Heart left ventricle (tissue), 16 donors: ENCODE measurements at regions not wholly inside any gene's neighbourhood (a gene's known extent, or its start where the extent isn't known, plus 50 kb on each side); places are given as distances from the start of the nearest gene placed in this dataset.

ENCODE experiments used
- ATAC-seq, 4 donors: fragments of 200-7000 bp; cut with Tn5 transposase; one replicate each; pipeline ENCODE4 v1.9.1; 2020 to 2022; ENCODE audit warnings: moderate library complexity in 4 of 4, mild to moderate bottlenecking in 3 of 4, moderate number of reproducible peaks in 1 of 4
- DNase-seq, 5 donors: peaks; one replicate each; pipeline ENCODE4 v3.0.0-alpha.2; 2020
- H3K27ac ChIP-seq, 12 donors: fragments of 200-600 bp; sonication (generic) in 4 of 12; one replicate each; pipeline versions ENCODE4 v1.5.0 to v1.8.0; 2016 to 2022; ENCODE audit warnings: mild to moderate bottlenecking in 2 of 12
- H3K27me3 ChIP-seq, 9 donors: fragments of 200-600 bp; sonication (generic) in 2 of 9; one replicate each; pipeline versions ENCODE4 v1.5.1 to v1.8.0; 2016 to 2022; ENCODE audit warnings: mild to moderate bottlenecking in 3 of 9
- H3K36me3 ChIP-seq, 9 donors: fragments of 200-600 bp; sonication (generic) in 2 of 9; one replicate each; pipeline versions ENCODE4 v1.5.0 to v1.8.0; 2018 to 2022; ENCODE audit warnings: mild to moderate bottlenecking in 2 of 9
- H3K4me1 ChIP-seq, 12 donors: fragments of 200-600 bp; sonication (generic) in 4 of 12; one replicate each; pipeline versions ENCODE4 v1.5.0 to v1.8.0; 2016 to 2022; ENCODE audit warnings: mild to moderate bottlenecking in 3 of 12
- H3K4me3 ChIP-seq, 12 donors: fragments of 200-600 bp; sonication (generic) in 4 of 12; one replicate each; pipeline versions ENCODE4 v1.5.0 to v1.8.0; 2017 to 2022; ENCODE audit warnings: mild to moderate bottlenecking in 9 of 12, moderate library complexity in 4 of 12
- H3K9me3 ChIP-seq, 12 donors: fragments of 200-600 bp; sonication (generic) in 4 of 12; one replicate each; pipeline versions ENCODE4 v1.5.0 to v1.8.0; 2016 to 2022; ENCODE audit warnings: mild to moderate bottlenecking in 1 of 12
- CTCF ChIP-seq, 12 donors: fragments of 200-600 bp; sonication (generic) in 4 of 12; IDR thresholded peaks; one replicate each; pipeline versions ENCODE4 v1.5.0 to v1.8.0; 2018 to 2022; ENCODE audit warnings: antibody characterized with exemption in 12 of 12, mild to moderate bottlenecking in 5 of 12
- POLR2A ChIP-seq, 2 donors: fragments of 450-650 bp; IDR thresholded peaks; one replicate each; pipeline ENCODE4 v1.6.1; 2017; ENCODE audit warnings: antibody characterized with exemption in 2 of 2, mild to moderate bottlenecking in 2 of 2, moderate library complexity in 2 of 2
- WGBS, 4 donors: extraction: QIAGEN DNeasy Blood & Tissue Kit in 2 of 4; methylation state at CpG; one replicate each; pipeline versions ENCODE4 v1.1.5 to v1.1.7; 2013 to 2018; 5-methylcytosine and 5-hydroxymethylcytosine counted together
- intact Hi-C, 10 donors: fragments of 100-400 bp; cut with DNase I; formaldehyde crosslinking; loops; one replicate each; pipeline versions ENCODE4 v1.11.1 to v1.14.2; 2022
- donor health status: ischemic (EF 13 %, LVEDD 7.1; RV severe dilation, severe dysfunction).
- donor health status: healthy with polysubstance abuse.
- donor health status: DM: no; HTN: yes; CAD: no.
- donor health status: DM: no; HTN: no; CAD: no.
- donor health status: ischemic (EF 25% LVEDD 6.9; RV normal size, moderate dysfunction).
- donor health status: ischemic (EF 25% LVEDD 5.7; RV mildly dilated, moderate dysfunction).
- donor health status: healthy.
- donor health status: DM: yes; HTN: yes; CAD: no.
- donor health status: ischemic (EF 35%, LVEDD 5.7; RV mildly dilated, moderate dysfunction).
- donor health status: nonischemic (EF 11% LVEDD 7.7; RV severe dilation, severe dysfunction).
- donor health status: DM: yes; HTN: yes; CAD: no.
- donor health status: PGD.
- donor health status: ischemic (EF 29% LVEDD 5.4; RV normal size, mild dysfunction).
- donor health status: nonischemic (EF 23%, LVEDD 6.1; RV moderate dilation, normal function).

GRCh38 chr3:144272680-144273079, 301.1 kb downstream of the DIPK2A start:
- Histone ChIP-seq H3K9me3 (no peaks in the 10 kb centered on the region), H3K4me1 (peaks cover 0 to 6% (median 0%) of the 10 kb centered on the region in 12 donors), H3K4me3 (no peak overlapping the region), H3K36me3 (no peaks in the 10 kb centered on the region), H3K27me3 (no peaks in the 10 kb centered on the region), H3K27ac (no peak overlapping the region)
- WGBS, 4 donors = 83 to 92% (median 89%) methylated on average over 4 of the region's 4 CpGs
- TF ChIP-seq CTCF (IDR thresholded peaks at IDR 0.05) (no peak), POLR2A (IDR thresholded peaks at IDR 0.05) (no peak)
- intact Hi-C loops = no loop called here
- DNase-seq (no peak), ATAC-seq (no peak)

- WGBS, 4 donors = 64 to 82% (median 75%) methylated on average over 2 of the region's 2 CpGs
- peaks cover 0 to 6% (median 0%) of the 10 kb centered on the region in 12 donors for H3K4me1 ChIP-seq
- H3K36me3 ChIP-seq = no peaks in the 10 kb centered on the region
- H3K4me3 ChIP-seq = no peak overlapping the region
- TF ChIP-seq CTCF (IDR thresholded peaks at IDR 0.05) (no peak), POLR2A (IDR thresholded peaks at IDR 0.05) (no peak)
- no peak for ATAC-seq
- H3K27ac ChIP-seq = no peak overlapping the region
- no peaks in the 10 kb centered on the region for H3K9me3 ChIP-seq
- no peak for DNase-seq
- intact Hi-C loops = no loop called here
- H3K27me3 ChIP-seq = no peaks in the 10 kb centered on the region
These were observed 302.0 kb downstream of the DIPK2A start for GRCh38 chr3:144273601-144274000.

GRCh38 chr3:144275005-144275404, 303.4 kb downstream of the DIPK2A start:
- Histone ChIP-seq H3K4me1 (peaks cover 0 to under 1% (median 0%) of the 10 kb centered on the region in 12 donors), H3K27ac (no peak overlapping the region), H3K4me3 (no peak overlapping the region), H3K36me3 (no peaks in the 10 kb centered on the region), H3K9me3 (no peaks in the 10 kb centered on the region), H3K27me3 (no peaks in the 10 kb centered on the region)
- DNase-seq = no peak
- no peak for ATAC-seq
- intact Hi-C loops = no loop called here
- TF ChIP-seq POLR2A (IDR thresholded peaks at IDR 0.05) (no peak), CTCF (IDR thresholded peaks at IDR 0.05) (no peak)

- TF ChIP-seq CTCF (IDR thresholded peaks at IDR 0.05) (no peak), POLR2A (IDR thresholded peaks at IDR 0.05) (no peak)
- intact Hi-C loops = no loop called here
- no peak for ATAC-seq
- 89 to 100% (median 93%) methylated on average over 2 of the region's 2 CpGs for WGBS, 4 donors
- DNase-seq = no peak
- H3K9me3 ChIP-seq = no peaks in the 10 kb centered on the region
- H3K27me3 ChIP-seq = no peaks in the 10 kb centered on the region
- H3K27ac ChIP-seq = no peak overlapping the region
- no peaks in the 10 kb centered on the region for H3K4me1 ChIP-seq
- no peaks in the 10 kb centered on the region for H3K36me3 ChIP-seq
- no peak overlapping the region for H3K4me3 ChIP-seq
These were observed 310.7 kb downstream of the DIPK2A start for GRCh38 chr3:144282313-144282712.
